ENCODE measurements at regions not wholly inside any gene's neighbourhood (a gene's known extent, or its start where the extent isn't known, plus 50 kb on each side); places are given as distances from the start of the nearest gene placed in this dataset.

GRCh38 chr12:83199069-83199468 lies 512.4 kb downstream of the TMTC2 start:
- TF ChIP-seq POLR2AphosphoS5 (IDR thresholded peaks at IDR 0.05; ENCODE audit: low read depth, low read length) (no peak), TAF1 (IDR thresholded peaks at IDR 0.05; ENCODE audit: borderline replicate concordance, insufficient read depth, low read length) (no peak), FOXP2 (optimal IDR thresholded peaks at IDR 0.05; ENCODE audit: borderline replicate concordance, extremely low read depth, extremely low read length, insufficient read depth) (no peak), REST (IDR thresholded peaks at IDR 0.05; ENCODE audit: insufficient read depth in 1 of 2, low read depth in 2 of 2, low read length in 2 of 2) (no peak), SIN3A (IDR thresholded peaks at IDR 0.05; ENCODE audit: borderline replicate concordance, insufficient read depth, low read length) (no peak)

GRCh38 chr12:83198291-83199015 lies 511.7 kb downstream of the TMTC2 start:
- TF ChIP-seq REST (IDR thresholded peaks at IDR 0.05; ENCODE audit: insufficient read depth in 1 of 2, low read depth in 2 of 2, low read length in 2 of 2) (no peak), POLR2AphosphoS5 (IDR thresholded peaks at IDR 0.05; ENCODE audit: low read depth, low read length) (no peak), SIN3A (IDR thresholded peaks at IDR 0.05; ENCODE audit: borderline replicate concordance, insufficient read depth, low read length) (no peak), TAF1 (IDR thresholded peaks at IDR 0.05; ENCODE audit: borderline replicate concordance, insufficient read depth, low read length) (no peak), FOXP2 (optimal IDR thresholded peaks at IDR 0.05; ENCODE audit: borderline replicate concordance, extremely low read depth, extremely low read length, insufficient read depth) (no peak)

- no peak for TF ChIP-seq SIN3A (IDR thresholded peaks at IDR 0.05; ENCODE audit: borderline replicate concordance, insufficient read depth, low read length)
- no peak for TF ChIP-seq TAF1 (IDR thresholded peaks at IDR 0.05; ENCODE audit: borderline replicate concordance, insufficient read depth, low read length)
- no peak for TF ChIP-seq FOXP2 (optimal IDR thresholded peaks at IDR 0.05; ENCODE audit: borderline replicate concordance, extremely low read depth, extremely low read length, insufficient read depth)
- TF ChIP-seq POLR2AphosphoS5 (IDR thresholded peaks at IDR 0.05; ENCODE audit: low read depth, low read length) = no peak
- no peak for TF ChIP-seq REST (IDR thresholded peaks at IDR 0.05; ENCODE audit: insufficient read depth in 1 of 2, low read depth in 2 of 2, low read length in 2 of 2)
These were observed 510.8 kb downstream of the TMTC2 start for GRCh38 chr12:83197483-83197914.

- TF ChIP-seq POLR2AphosphoS5 (IDR thresholded peaks at IDR 0.05; ENCODE audit: low read depth, low read length) (no peak), SIN3A (IDR thresholded peaks at IDR 0.05; ENCODE audit: borderline replicate concordance, insufficient read depth, low read length) (no peak), TAF1 (IDR thresholded peaks at IDR 0.05; ENCODE audit: borderline replicate concordance, insufficient read depth, low read length) (no peak), FOXP2 (optimal IDR thresholded peaks at IDR 0.05; ENCODE audit: borderline replicate concordance, extremely low read depth, extremely low read length, insufficient read depth) (no peak), REST (IDR thresholded peaks at IDR 0.05; ENCODE audit: insufficient read depth in 1 of 2, low read depth in 2 of 2, low read length in 2 of 2) (no peak)
These were observed 510.1 kb downstream of the TMTC2 start for GRCh38 chr12:83196694-83197350.

Measured in PFSK-1 (cell line).